SU-DHL-6 (cell line): ENCODE measurements at regions not wholly inside any gene's neighbourhood (a gene's known extent, or its start where the extent isn't known, plus 50 kb on each side); places are given as distances from the start of the nearest gene placed in this dataset.

Experiments
- H2AFZ ChIP-seq: fragments of 200-600 bp; sonication (generic); 2 replicates; pipeline ENCODE4 v1.6.1; 2014; ENCODE audit warnings: low read depth, mild to moderate bottlenecking, moderate library complexity, mixed read lengths, antibody characterized with exemption, low read length; ENCODE audit not compliant: severe bottlenecking
- H3F3A ChIP-seq: fragments of 200-600 bp; shearing (Covaris generic); 2 replicates; pipeline ENCODE4 v1.6.0; 2016; ENCODE audit warnings: antibody characterized with exemption, mild to moderate bottlenecking; ENCODE audit not compliant: insufficient read depth
- H3K27ac ChIP-seq: fragments of 200-600 bp; sonication (generic); 2 replicates; pipeline ENCODE4 v1.5.1; 2016; ENCODE audit warnings: low read depth, mild to moderate bottlenecking, low read length, moderate library complexity, mixed read lengths
- H3K27me3 ChIP-seq: fragments of 200-600 bp; sonication (generic), shearing (Covaris generic); 2 replicates; pipeline ENCODE4 v1.6.0; 2014; ENCODE audit warnings: mild to moderate bottlenecking, low read length
- H3K36me3 ChIP-seq: fragments of 200-600 bp; sonication (generic); 2 replicates; pipeline ENCODE4 v1.6.1; 2014; ENCODE audit warnings: mild to moderate bottlenecking, low read length, mixed read lengths
- H3K4me2 ChIP-seq: fragments of 300-600, 200-600 bp; shearing (Covaris generic), sonication (generic); 2 replicates; pipeline ENCODE4 v1.6.0; 2014; ENCODE audit warnings: low read length, low read depth, mild to moderate bottlenecking; ENCODE audit not compliant: poor library complexity, severe bottlenecking
- H3K4me3 ChIP-seq: fragments of 200-600 bp; sonication (generic); 2 replicates; pipeline ENCODE4 v1.5.1; 2014; ENCODE audit warnings: antibody characterized with exemption, low read length, mild to moderate bottlenecking, mixed read lengths; ENCODE audit not compliant: insufficient read depth, poor library complexity, severe bottlenecking
- H3K79me2 ChIP-seq: fragments of 200-600 bp; sonication (generic); 2 replicates; pipeline ENCODE4 v1.6.1; 2014; ENCODE audit warnings: mild to moderate bottlenecking, low read length, moderate library complexity; ENCODE audit not compliant: insufficient read depth
- H3K9ac ChIP-seq: fragments of 200-600 bp; sonication (generic); 2 replicates; pipeline ENCODE4 v1.7.0; 2014; ENCODE audit warnings: mild to moderate bottlenecking, low read length
- H3K9me2 ChIP-seq: fragments of 200-600 bp; sonication (generic); replicated peaks from 2 replicates; pipeline ENCODE4 v1.6.1; 2014; ENCODE audit warnings: low read length; ENCODE audit not compliant: insufficient read depth
- H3K9me3 ChIP-seq: fragments of 200-600 bp; sonication (generic); 2 replicates; pipeline ENCODE4 v1.6.1; 2014; ENCODE audit warnings: low read length, mixed read lengths; ENCODE audit not compliant: insufficient read depth
- H4K20me1 ChIP-seq: fragments of 200-600 bp; sonication (generic); 2 replicates; pipeline ENCODE4 v1.6.1; 2014; ENCODE audit warnings: low read depth, mild to moderate bottlenecking, antibody characterized with exemption, low read length, moderate library complexity, mixed read lengths
- CTCF ChIP-seq: fragments of 200-600 bp; sonication (generic); IDR thresholded peaks from one replicate; pipeline ENCODE4 v1.5.1; 2017; ENCODE audit warnings: antibody characterized with exemption, mild to moderate bottlenecking, low read length, moderate library complexity; ENCODE audit not compliant: insufficient read depth, poor library complexity, severe bottlenecking
- EZH2phosphoT487 ChIP-seq: fragments of 200-600 bp; sonication (generic), shearing (Covaris generic); conservative IDR thresholded peaks from 2 replicates; pipeline ENCODE4 v1.6.1; 2018; ENCODE audit warnings: mild to moderate bottlenecking, antibody characterized with exemption, low read length, moderate library complexity, mixed read lengths

- no peaks in the 10 kb centered on the region for H3K9me2 ChIP-seq
- TF ChIP-seq CTCF (no peak), EZH2phosphoT487 (no peak)
Measured at GRCh38 chr3:117736846-117737245, 1027.3 kb downstream of the TUSC7 start.

GRCh38 chr3:117743993-117744392 is 1034.4 kb downstream of the TUSC7 start:
- Histone ChIP-seq H3K4me3 (no peak overlapping the region), H3K27ac (no peak overlapping the region), H4K20me1 (no peaks in the 10 kb centered on the region)

More at GRCh38 chr3:117736846-117737245, 1027.3 kb downstream of the TUSC7 start:
- Histone ChIP-seq H3K27me3 (no peaks in the 10 kb centered on the region), H3K9me3 (no peaks in the 10 kb centered on the region), H3K4me2 (no peak overlapping the region), H3F3A (no peaks in the 10 kb centered on the region), H3K4me3 (no peak overlapping the region), H2AFZ (no peak overlapping the region), H3K79me2 (no peaks in the 10 kb centered on the region), H3K27ac (no peak overlapping the region), H3K36me3 (no peaks in the 10 kb centered on the region), H3K9ac (no peak overlapping the region), H4K20me1 (no peaks in the 10 kb centered on the region)

GRCh38 chr3:117744935-117745334 is 1035.4 kb downstream of the TUSC7 start:
- TF ChIP-seq CTCF = no peak
- TF ChIP-seq EZH2phosphoT487 = no peak
- Histone ChIP-seq H3K4me2 (no peak overlapping the region), H2AFZ (no peak overlapping the region), H3K27ac (no peak overlapping the region), H4K20me1 (no peaks in the 10 kb centered on the region), H3K27me3 (no peaks in the 10 kb centered on the region), H3K36me3 (no peaks in the 10 kb centered on the region), H3K4me3 (no peak overlapping the region), H3K79me2 (no peaks in the 10 kb centered on the region), H3K9ac (no peak overlapping the region), H3K9me3 (no peaks in the 10 kb centered on the region), H3F3A (no peaks in the 10 kb centered on the region), H3K9me2 (no peaks in the 10 kb centered on the region)

More at GRCh38 chr3:117743993-117744392, 1034.4 kb downstream of the TUSC7 start:
- H3K4me2 ChIP-seq = no peak overlapping the region
- no peak overlapping the region for H2AFZ ChIP-seq
- no peaks in the 10 kb centered on the region for H3K9me2 ChIP-seq
- no peaks in the 10 kb centered on the region for H3K27me3 ChIP-seq
- no peaks in the 10 kb centered on the region for H3F3A ChIP-seq
- no peaks in the 10 kb centered on the region for H3K36me3 ChIP-seq
- H3K79me2 ChIP-seq = no peaks in the 10 kb centered on the region
- no peak for TF ChIP-seq EZH2phosphoT487
- TF ChIP-seq CTCF = no peak
- no peaks in the 10 kb centered on the region for H3K9me3 ChIP-seq
- no peak overlapping the region for H3K9ac ChIP-seq
